GM10266 (cell line): ENCODE measurements at regions not wholly inside any gene's neighbourhood (a gene's known extent, or its start where the extent isn't known, plus 50 kb on each side); places are given as distances from the start of the nearest gene placed in this dataset.

Source experiments
- DNase-seq: peaks from one replicate; pipeline ENCODE4 v3.0.0; 2012; ENCODE audit errors: extremely low spot score
- CTCF ChIP-seq: IDR thresholded peaks from 2 replicates; pipeline ENCODE4 v1.5.1; 2012; ENCODE audit warnings: mild to moderate bottlenecking, low read depth; ENCODE audit not compliant: control insufficient read depth, insufficient read depth; ENCODE audit errors: missing control alignments

GRCh38 chr17:33753452-33753851 is 460.4 kb upstream of the ASIC2 start:
- DNase-seq: no peak
- TF ChIP-seq CTCF: no peak

- DNase-seq: no peak
- TF ChIP-seq CTCF: no peak
Measured at GRCh38 chr17:33756021-33756420, 462.9 kb upstream of the ASIC2 start.

GRCh38 chr17:33765871-33766270 is 472.8 kb upstream of the ASIC2 start:
- no peak for TF ChIP-seq CTCF
- no peak for DNase-seq

GRCh38 chr17:33766721-33767120 is 473.6 kb upstream of the ASIC2 start:
- no peak for DNase-seq
- TF ChIP-seq CTCF: no peak

- TF ChIP-seq CTCF: no peak
- DNase-seq: no peak
Measured at GRCh38 chr17:33769066-33769465, 476.0 kb upstream of the ASIC2 start.

- no peak for TF ChIP-seq CTCF
- no peak for DNase-seq
Measured at GRCh38 chr17:33776304-33776703, 478.8 kb upstream of the CCL2 start.

- DNase-seq: no peak
- no peak for TF ChIP-seq CTCF
Measured at GRCh38 chr17:33776903-33777302, 478.2 kb upstream of the CCL2 start.

GRCh38 chr17:33777674-33778073 is 477.4 kb upstream of the CCL2 start:
- no peak for DNase-seq
- no peak for TF ChIP-seq CTCF
